SKM-1 (cell line): ENCODE measurements at regions not wholly inside any gene's neighbourhood (a gene's known extent, or its start where the extent isn't known, plus 50 kb on each side); places are given as distances from the start of the nearest gene placed in this dataset.

Source experiments
- DNase-seq: peaks from one replicate; lab custom pipeline; 2025; ENCODE audit not compliant: unreplicated experiment; lab: John Stamatoyannopoulos, UW

DNA sequence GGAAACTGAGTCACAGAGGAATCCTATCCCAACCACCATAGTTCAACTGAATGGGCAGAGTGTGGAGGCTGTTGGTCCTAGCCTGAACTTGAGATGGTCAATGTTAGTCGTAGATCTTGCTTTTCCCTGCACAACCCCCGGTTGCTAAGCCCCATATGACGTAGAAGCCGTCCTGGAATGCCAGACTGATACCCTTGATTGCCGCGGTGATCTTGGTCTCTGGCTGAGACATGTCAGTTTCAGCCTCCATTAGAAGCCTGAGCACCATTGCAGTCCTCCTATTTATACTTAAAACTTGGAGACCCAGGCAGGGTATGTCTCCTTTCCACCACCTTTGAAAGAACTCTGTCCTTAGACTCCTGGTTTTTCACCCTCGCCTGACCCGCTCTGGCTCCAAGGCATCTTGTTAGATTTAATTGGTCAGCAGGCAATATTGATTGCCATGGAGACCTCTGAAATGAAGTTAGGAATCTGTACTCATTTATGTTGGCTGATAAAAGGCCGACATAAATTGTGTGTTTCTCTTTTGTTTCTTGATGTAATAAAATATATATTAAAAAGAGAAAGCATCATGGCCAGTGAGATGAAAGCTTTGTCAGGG is 53.4 kb downstream of the RPLP1 start:
- DNase-seq = no peak

DNA sequence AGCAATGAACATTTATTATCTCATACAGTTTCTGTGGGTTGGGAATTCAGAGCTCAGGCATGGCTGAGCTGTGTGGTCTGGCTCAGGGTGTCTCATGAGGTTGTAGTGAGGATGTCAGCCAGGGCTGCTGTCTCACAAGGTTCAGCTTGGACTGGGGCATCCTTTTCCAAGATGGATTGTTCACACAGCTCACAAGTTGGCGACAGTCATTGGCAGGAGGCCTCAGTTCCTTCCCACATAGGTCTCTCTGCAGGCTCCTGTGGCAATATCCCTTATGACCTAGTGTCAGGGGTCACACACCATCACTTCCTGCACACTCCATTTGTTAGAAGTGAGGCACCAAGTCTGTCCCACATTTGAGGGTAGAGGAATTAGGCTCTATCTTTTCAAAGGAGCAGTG is 56.0 kb downstream of the RPLP1 start:
- DNase-seq = no peak

DNA sequence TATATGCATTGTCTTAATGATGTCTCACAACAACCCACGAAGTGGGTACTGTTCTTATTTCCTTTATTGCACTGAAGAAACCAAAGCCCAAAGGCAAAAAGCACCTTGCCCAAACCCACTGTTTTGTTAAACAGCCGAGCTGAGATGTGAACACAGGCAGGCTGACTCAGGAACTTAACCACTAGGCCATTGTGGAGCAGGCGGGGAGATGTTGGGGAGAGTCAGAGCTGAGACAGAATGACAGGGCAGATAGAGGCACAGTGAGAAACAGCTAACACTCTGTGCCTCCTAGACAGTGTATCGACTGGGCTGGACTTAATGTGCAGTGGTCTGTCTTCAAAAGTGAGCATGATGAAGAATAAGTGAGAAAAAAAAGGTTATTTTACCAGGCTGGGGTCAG is 56.5 kb downstream of the RPLP1 start:
- DNase-seq = no peak

GRCh38 chr15:69510556-69510955 is 57.9 kb downstream of the RPLP1 start:
- no peak for DNase-seq

DNA sequence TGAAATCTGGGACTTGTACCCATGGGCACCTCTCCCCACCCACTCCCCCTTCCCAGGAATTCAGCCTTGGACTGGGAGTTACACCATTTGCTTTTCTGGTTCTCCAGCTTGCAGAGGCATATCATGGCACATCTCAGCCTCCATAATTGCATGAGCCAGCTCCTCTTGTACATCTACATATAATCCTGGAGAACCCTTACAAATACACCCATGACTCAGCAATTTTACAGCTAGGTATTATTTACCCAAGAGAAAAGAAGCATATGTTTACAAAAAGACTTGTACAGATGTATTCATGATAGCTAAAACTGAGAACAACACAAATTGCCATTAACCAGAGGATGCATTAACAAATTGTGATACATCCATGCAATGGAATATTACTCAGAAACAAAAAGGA is 58.4 kb downstream of the RPLP1 start:
- DNase-seq = no peak

DNA sequence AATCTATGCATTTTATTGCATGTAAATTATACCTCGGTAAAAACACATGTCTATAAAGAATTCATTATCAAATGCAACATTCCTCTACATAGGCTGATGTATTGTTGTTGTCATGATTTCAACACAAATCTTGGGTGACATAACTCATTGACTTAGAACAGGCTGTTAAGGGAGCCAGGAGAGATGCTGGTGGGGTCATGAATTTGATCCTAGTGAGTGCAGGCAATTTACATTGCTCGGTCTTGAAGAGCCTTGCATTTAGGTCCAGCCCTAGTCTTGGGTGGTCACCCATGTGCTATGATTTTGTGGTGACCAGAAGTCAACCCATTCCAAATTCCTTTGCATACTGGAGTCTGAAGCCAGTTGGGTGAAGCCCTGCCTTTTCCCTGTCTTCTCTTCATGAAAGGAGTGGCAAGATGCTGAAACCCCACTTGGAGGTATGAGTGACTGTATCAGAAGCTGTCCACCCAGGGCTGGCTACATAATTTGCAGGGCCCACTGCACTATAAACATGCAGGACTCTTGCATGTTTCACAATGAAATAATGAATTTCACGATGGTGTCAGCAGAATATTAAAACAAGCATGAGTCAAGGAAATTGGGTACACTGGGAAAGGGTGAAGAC is 59.2 kb downstream of the RPLP1 start:
- DNase-seq = no peak

- DNase-seq = peak; percentile 45
Observed at GRCh38 chr15:69513450-69513960, 60.9 kb downstream of the RPLP1 start.

DNA sequence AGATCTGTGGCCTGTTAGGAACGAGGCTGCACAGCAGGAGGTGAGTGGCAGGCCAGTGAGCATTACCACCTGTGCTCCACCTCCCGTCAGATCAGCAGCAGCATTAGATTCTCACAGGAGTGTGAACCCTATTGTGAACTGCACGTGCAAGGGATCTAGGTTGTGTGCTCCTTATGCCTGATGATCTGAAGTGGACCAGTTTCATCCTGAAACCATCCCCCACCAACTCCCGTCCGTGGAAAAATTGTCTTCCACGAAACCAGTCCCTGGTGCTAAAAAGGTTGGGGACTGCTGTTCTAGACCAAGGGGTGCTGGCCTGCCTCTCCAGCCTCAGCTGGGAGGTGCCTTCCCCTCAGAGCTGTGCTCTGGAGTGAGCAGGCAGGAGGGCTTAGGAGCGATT is 61.4 kb downstream of the RPLP1 start:
- no peak for DNase-seq

GRCh38 chr15:69515508-69515907 is 62.9 kb downstream of the RPLP1 start:
- DNase-seq = peak; percentile 24

- DNase-seq = no peak
Observed at GRCh38 chr15:69515926-69516325, 63.3 kb downstream of the RPLP1 start.

GRCh38 chr15:69517052-69517451 is 64.4 kb downstream of the RPLP1 start:
- DNase-seq = no peak

GRCh38 chr15:69518806-69519205 is 66.2 kb downstream of the RPLP1 start:
- DNase-seq = no peak

DNA sequence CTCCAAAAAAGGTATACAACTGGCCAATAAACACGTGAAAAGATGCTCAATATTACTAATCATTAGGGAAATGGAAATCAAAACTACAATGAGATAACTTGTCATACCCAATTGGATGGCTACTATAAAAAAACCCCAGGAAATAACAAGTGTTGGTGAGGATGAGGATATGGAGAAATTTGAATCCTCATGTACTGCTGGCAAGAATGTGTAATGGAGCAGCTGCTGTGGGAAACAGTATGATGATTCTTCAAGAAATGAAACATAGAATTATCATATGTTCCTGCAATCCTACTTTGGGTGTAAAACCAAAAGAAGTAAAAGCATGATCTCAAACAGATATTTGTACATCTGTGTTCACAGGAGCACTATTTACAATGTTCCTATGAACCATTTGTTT is 67.4 kb downstream of the RPLP1 start:
- no peak for DNase-seq

GRCh38 chr15:69522361-69522760 is 69.7 kb downstream of the RPLP1 start:
- no peak for DNase-seq

GRCh38 chr15:69523010-69524001 is 70.7 kb downstream of the RPLP1 start:
- peak; percentile 31 for DNase-seq

GRCh38 chr15:69524296-69524695 is 71.7 kb downstream of the RPLP1 start:
- no peak for DNase-seq

DNA sequence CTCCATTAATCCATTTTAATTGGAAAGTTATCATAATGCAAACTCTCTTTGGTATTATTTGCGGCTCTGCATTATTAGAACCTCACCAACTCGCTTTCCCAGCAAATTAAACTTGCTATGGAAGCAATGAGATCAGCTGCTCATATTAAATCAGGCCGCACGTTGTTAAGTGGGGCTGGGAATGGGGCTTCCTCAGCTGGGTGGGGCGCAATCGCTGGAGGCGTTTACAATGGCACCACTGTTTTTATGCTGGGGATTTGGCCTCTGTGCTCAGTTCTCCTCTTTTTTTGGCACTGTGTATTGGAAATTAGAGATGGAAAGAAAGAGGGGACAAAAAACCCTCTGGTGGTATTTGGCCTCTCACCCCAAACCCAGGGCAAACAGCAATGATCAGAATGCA is 72.2 kb downstream of the RPLP1 start:
- no peak for DNase-seq

- no peak for DNase-seq
Observed at GRCh38 chr15:69525543-69525942, 72.9 kb downstream of the RPLP1 start.

- no peak for DNase-seq
Observed at GRCh38 chr15:69526081-69527061, 73.8 kb downstream of the RPLP1 start.

DNA sequence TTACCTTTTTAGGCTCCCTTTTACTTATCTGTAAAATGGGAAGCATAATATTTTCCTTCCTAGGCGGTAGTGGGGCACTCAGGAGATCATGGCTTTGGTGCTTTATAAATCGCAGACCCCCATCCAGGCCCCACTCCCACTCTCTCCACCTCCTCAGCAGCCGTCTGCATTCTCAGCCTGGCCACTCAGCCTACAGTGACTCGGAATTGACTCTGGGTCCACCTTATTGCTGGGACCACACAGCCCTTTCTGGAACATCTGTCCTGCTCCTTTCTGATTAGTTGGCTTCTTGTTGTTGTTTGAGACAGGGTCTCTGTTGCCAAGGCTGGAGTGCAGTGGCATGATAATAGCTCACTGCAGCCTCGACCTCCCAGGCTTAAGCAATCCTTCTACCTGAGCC is 76.5 kb downstream of the RPLP1 start:
- no peak for DNase-seq
